NCI-H82 (cell line): ENCODE measurements at regions not wholly inside any gene's neighbourhood (a gene's known extent, or its start where the extent isn't known, plus 50 kb on each side); places are given as distances from the start of the nearest gene placed in this dataset.
"Not testable (repeated sequence)": the region's sequence is repeated elsewhere in the genome, so short reads cannot be mapped to it uniquely, and the experiment has no call there.

Experiments used
- DNase-seq: peaks from one replicate; lab custom pipeline; 2025; lab: John Stamatoyannopoulos, UW

GRCh38 chr6:159440911-159441703, 251.9 kb downstream of the SOD2 start:
- no peak for DNase-seq

DNA sequence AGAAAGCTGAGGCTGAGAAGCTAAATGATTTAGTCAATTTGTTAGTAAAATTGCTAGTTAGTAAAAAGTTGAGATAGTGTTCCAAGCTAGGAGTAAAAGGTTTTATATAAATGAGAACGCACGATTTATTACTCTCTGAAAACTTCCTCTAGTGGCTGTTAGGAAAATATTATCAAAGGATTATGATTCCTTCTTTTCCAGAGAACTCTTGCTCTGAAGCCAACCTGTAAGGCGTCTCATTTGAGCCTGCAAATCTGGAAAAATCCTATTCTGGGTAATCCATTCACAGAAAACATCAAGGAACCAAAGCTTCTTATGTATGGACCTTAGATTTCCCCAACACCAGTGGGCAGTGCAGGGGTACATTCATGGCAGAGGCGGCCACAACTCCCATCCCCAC, 252.7 kb downstream of the SOD2 start:
- DNase-seq = no peak

DNA sequence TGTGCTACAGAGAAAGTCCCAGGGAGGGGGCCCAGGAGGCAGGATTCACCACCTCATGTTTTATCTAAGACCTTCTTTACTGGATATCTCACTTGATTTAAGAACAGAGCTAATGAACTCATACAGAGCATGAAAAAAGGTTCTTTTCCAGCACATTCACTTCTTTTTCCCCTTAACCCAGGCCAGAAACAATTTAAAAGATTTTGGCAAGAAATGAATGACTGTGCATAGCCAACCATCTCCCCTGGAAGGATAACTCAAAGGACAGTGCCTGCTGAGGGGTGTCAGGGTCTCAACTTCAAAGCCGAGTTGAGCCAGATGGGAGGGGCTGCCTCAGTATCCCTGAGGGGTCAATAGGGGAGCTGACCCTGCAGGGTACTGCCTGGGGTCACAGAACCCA, 253.4 kb downstream of the SOD2 start:
- DNase-seq = no peak

- DNase-seq = no peak
These were observed 254.9 kb downstream of the SOD2 start for GRCh38 chr6:159438106-159438505.

- no peak for DNase-seq
These were observed 256.5 kb downstream of the SOD2 start for GRCh38 chr6:159436581-159436980.

- DNase-seq = no peak
These were observed 257.3 kb downstream of the SOD2 start for GRCh38 chr6:159435701-159436100.

DNA sequence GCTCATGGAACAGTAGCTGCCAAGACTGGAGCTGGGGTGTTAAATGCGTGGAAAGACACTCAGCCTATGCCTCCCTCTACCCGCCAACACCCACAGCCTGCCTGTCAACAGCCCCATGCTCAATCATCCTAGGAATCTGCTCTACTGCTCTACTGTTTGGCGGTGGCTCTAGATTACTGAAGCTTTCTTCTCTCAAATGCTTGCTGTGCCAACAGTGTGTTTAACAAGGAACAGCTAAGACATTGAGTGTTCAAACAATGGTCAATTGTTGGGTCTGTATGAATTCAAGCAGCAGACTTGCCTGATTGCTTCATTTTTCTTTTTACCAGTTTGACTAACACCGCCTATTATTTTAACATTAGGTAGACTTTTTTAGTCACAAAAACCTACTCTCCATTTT, 258.6 kb downstream of the SOD2 start:
- DNase-seq = no peak

GRCh38 chr6:159433550-159433949, 259.5 kb downstream of the SOD2 start:
- DNase-seq = no peak

DNA sequence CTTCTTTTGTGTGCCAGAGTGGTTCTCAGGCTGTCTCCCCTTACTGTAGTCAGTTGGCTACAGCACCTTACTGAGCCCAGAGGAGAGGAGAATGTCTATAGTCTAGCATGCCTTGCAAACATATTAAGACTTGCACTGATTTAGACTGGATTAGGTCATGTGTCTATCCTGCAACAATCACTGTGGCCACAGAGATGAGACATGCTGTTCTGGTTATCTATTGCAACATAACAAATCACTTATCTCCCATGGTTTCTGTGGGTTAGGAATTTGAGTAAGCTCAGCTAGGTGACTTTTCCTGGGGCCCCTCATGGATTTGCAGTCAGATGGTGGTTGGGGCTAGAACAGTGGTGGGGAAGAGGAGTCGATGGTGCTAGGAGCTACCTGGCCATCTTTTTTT, 261.3 kb downstream of the SOD2 start:
- no peak for DNase-seq

DNA sequence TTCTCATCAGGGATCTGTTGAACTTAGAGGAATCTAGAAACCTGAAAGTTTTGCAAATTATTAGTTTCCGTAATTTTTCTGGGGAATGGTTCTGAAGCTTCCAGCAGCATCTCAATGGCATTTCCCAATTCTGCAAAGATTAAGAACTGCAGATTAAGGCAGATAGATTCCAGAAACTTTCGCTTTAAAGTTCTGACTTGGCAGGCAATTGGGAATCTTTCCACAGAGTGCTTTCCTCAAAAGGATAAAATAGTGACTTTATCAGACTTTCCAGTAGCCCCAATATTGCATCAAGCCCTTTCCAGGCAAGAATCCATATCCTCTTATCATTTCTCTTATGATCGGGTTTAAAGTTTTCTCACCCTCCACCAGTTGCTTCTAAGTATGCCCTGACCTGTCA, 261.1 kb downstream of the FNDC1 start:
- no peak for DNase-seq

DNA sequence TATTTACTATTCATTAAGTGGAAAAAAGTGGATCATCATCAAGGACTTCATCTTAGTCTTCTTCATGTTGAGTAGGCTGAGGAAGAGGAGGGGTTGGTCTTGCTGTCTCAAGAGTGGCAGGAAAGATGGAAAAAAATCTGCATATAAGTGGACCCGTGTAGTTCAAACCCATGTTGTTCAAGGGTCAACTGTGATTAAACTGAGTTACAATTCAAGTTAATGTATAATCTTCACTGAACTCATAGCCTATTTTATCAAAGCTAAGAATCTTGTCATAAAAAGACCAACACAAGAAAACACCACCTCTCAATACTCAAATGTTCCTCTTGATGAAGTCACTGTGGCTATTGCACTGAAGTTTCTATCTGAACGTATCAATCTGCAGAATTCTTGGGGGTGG, 260.2 kb downstream of the FNDC1 start:
- DNase-seq = no peak

- no peak for DNase-seq
These were observed 258.6 kb downstream of the FNDC1 start for GRCh38 chr6:159427771-159428170.

GRCh38 chr6:159427335-159427734, 258.1 kb downstream of the FNDC1 start:
- no peak for DNase-seq

GRCh38 chr6:159425421-159425820, 256.2 kb downstream of the FNDC1 start:
- no peak for DNase-seq

- DNase-seq = no peak
These were observed 253.1 kb downstream of the FNDC1 start for GRCh38 chr6:159422041-159422984.

DNA sequence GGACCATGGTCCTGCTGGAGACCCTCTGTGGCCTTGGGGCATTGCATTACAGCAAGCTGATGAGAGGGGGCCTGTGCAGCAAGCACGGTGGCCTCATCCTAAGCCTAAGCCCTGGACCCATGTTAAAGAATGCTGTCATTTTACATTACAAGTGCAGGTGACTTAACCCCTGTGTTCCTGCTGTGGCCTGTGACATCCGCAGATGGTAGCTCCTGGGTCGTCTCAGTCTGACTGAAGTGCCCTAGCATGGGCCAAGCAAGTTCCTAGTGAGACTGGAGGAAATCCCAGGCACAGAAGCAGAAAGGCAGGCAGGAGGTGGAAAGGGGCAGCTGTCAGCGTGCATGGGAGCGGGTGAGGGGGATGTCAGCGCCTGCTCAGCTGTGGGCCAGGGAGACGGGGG, 252.4 kb downstream of the FNDC1 start:
- no peak for DNase-seq

- no peak for DNase-seq
These were observed 249.8 kb downstream of the FNDC1 start for GRCh38 chr6:159418997-159419396.

DNA sequence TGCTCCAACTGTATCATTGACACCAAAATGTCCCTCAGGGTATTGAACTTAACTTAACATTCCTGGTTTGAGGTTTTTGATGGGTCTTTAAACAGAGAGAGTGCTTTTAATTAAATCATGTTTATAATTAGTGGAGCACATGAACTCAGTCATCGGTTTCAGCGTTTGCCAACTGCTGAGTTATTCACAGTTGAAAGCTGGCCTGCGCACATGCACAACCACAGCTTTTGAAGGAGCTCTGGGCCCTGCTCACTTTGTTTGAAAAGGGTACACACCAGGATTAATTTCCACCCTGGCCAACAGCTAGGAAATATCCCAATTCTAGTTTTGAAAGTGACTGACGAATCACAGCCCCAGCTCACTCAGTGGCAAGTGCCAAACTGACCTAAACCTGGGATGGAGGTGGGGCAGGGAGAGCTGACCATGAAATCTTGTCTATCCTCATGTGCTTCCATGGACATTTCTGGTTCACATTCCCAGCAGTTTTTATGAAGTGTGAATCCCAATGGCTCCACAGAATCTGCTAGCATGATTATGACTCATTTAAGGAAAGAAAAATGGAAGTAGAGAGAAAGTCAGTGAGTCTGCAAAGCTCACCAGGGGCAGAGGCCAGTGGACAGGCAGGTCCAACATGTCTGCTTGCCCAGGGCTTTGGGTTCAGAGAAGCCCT, 247.8 kb downstream of the FNDC1 start:
- DNase-seq = no peak

DNA sequence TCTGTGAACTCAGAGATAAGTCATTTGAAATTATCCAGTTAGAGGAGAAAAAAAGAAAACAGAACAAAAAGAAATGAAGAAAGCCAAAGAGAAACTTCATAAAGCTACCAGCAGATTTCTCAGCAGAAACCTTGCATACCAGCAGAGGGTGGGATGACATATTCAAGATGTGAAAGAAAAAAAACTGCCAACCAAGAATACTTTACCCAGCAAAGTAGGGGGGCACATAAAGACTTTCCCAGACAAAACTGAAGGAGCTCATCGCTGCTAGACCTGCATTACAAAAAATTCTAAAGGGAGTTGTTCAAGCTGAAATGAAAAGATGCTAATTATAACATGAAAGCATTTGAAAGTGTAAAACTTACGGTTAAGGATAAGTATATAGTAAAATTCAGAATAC, 246.3 kb downstream of the FNDC1 start:
- DNase-seq = no peak

DNA sequence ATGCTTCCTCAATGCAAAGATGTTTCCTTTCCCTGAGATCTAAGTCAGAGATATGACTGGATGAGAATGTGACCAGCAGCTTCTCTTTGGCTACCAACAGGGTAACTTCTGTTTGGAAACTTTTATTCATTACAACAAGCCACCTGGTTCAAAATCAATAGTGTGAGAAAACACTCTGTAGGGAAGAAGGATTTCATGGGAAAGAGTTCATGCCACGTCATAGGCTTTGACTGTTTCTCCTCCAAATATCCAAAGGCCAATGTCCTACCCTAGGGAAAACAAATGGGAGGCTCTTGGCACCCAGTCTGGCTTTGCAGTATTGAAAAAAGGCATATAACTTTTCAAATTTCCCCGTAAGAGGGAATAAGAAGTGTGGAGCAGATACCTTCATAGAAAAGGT, 245.5 kb downstream of the FNDC1 start:
- DNase-seq = no peak

DNA sequence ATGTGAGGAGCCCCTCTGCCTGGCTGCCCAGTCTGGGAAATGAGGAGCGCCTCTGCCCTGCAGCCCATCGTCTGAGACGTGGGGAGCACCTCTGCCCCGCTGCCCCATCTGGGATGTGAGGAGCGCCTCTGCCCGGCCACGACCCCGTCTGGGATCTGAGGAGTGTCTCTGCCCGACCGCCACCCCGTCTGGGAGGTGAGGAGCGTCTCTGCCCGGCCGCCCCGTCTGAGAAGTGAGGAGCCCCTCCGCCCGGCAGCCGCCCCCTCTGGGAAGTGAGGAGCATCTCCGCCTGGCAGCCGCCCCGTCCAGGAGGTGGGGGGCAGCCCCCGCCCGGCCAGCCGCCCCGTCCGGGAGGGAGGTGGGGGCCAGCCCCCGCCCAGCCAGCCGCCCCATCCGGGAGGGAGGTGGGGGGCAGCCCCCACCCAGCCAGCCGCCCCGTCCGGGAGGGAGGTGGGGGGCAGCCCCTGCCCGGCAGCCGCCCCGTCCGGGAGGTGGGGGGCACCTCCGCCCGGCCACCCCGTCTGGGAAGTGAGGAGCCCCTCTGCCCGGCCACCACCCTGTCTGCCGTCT, 238.1 kb downstream of the FNDC1 start:
- DNase-seq = not testable (repeated sequence)

DNA sequence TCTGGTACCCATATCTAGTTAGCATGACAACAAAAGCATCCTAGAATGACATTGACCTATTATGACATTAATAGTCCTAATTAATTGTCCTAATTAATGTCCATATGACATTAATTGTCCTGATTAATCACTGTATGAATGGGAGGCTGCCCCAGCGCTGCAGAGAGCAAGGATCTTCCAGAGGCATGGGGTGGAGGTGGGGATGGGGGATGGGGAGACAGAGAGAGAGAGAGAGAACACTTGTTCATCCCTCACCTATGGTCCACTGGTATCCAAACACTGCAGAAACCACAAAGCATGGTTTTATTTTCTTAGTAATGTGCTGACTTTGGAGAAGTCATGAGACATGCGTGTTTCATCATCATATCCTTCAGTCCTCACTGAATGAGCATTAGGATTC, 235.1 kb downstream of the FNDC1 start:
- no peak for DNase-seq
